H1 (cell line): ENCODE measurements at regions not wholly inside any gene's neighbourhood (a gene's known extent, or its start where the extent isn't known, plus 50 kb on each side); places are given as distances from the start of the nearest gene placed in this dataset.

Experiments used
- ASH2L ChIP-seq: fragments of 200-600, 300-600 bp; sonication (generic); IDR thresholded peaks from one replicate; pipeline ENCODE4 v1.7.1; 2017; ENCODE audit warnings: low read length
- BACH1 ChIP-seq: IDR thresholded peaks from 2 replicates; pipeline ENCODE4 v1.6.1; 2012; ENCODE audit warnings: low read length, improper control_type of control experiment
- CEBPB ChIP-seq: IDR thresholded peaks from 2 replicates; pipeline ENCODE4 v1.6.1; 2012; ENCODE audit warnings: low read depth, low read length
- CTBP2 ChIP-seq: IDR thresholded peaks from 2 replicates; pipeline ENCODE4 v1.7.0; 2011; ENCODE audit warnings: borderline replicate concordance, mild to moderate bottlenecking, moderate library complexity, mixed read lengths, low read length; ENCODE audit not compliant: insufficient read depth, insufficient read length
- EP300 ChIP-seq, 2 experiments: IDR thresholded peaks; 1 replicate in 1 of 2; 2 replicates in 1 of 2; pipeline ENCODE4 v1.6.1; 2011 to 2012; ENCODE audit warnings: low read depth in 2 of 2, low read length in 2 of 2, mild to moderate bottlenecking in 2 of 2, borderline replicate concordance in 1 of 2, inconsistent platforms in 1 of 2, moderate library complexity in 1 of 2
- EZH2 ChIP-seq: fragments of 200-600 bp; sonication (generic); IDR thresholded peaks from 2 replicates; pipeline ENCODE4 v1.7.1; 2012; ENCODE audit warnings: low read depth, mild to moderate bottlenecking, moderate library complexity, low read length, inconsistent platforms; ENCODE audit not compliant: severe bottlenecking
- GTF2F1 ChIP-seq: IDR thresholded peaks from 2 replicates; pipeline ENCODE4 v1.6.1; 2012; ENCODE audit warnings: low read depth, low read length, improper control_type of control experiment, borderline replicate concordance
- HDAC2 ChIP-seq, 2 experiments: fragments of 300-600 bp in 1 of 2; sonication (generic) in 1 of 2; IDR thresholded peaks; 2 replicates each; pipeline ENCODE4 v1.6.1; 2011 to 2012; ENCODE audit warnings: low read depth in 2 of 2, low read length in 2 of 2, mild to moderate bottlenecking in 2 of 2, moderate library complexity in 2 of 2, borderline replicate concordance in 1 of 2, inconsistent platforms in 1 of 2
- JUN ChIP-seq: IDR thresholded peaks from 2 replicates; pipeline ENCODE4 v1.6.1; 2011; ENCODE audit warnings: low read depth, mild to moderate bottlenecking, improper control_type of control experiment, low read length
- KDM4A ChIP-seq: IDR thresholded peaks from one replicate; pipeline ENCODE4 v1.7.1; 2012; ENCODE audit warnings: low read depth, mild to moderate bottlenecking, moderate library complexity, low read length, inconsistent platforms; ENCODE audit not compliant: severe bottlenecking
- KDM5A ChIP-seq: fragments of 200-600 bp; IDR thresholded peaks from 2 replicates; pipeline ENCODE4 v1.7.1; 2012; ENCODE audit warnings: mild to moderate bottlenecking, low read length, inconsistent platforms, mixed read lengths
- NRF1 ChIP-seq: IDR thresholded peaks from 2 replicates; pipeline ENCODE4 v1.6.1; 2011; ENCODE audit warnings: mild to moderate bottlenecking, low read depth, low read length, improper control_type of control experiment
- PHF8 ChIP-seq: fragments of 200-600 bp; sonication (generic); conservative IDR thresholded peaks from 2 replicates; pipeline ENCODE4 v1.7.1; 2012; ENCODE audit warnings: low read depth, mild to moderate bottlenecking, inconsistent platforms, low read length, moderate library complexity
- POLR2A ChIP-seq, 2 experiments: IDR thresholded peaks; 1 replicate in 1 of 2; 2 replicates in 1 of 2; pipeline ENCODE4 v1.6.1; 2011; ENCODE audit warnings: low read depth in 2 of 2, low read length in 2 of 2, mild to moderate bottlenecking in 2 of 2; ENCODE audit errors: control extremely low read depth in 1 of 2
- RXRA ChIP-seq: IDR thresholded peaks from 2 replicates; pipeline ENCODE4 v1.6.1; 2011; ENCODE audit warnings: low read depth, mild to moderate bottlenecking, low read length, moderate library complexity; ENCODE audit not compliant: insufficient read depth
- SIN3A ChIP-seq, 2 experiments: IDR thresholded peaks in 1 of 2; conservative IDR thresholded peaks in 1 of 2; 2 replicates each; pipeline ENCODE4 v1.6.1; 2011 to 2012; ENCODE audit warnings: low read length in 2 of 2, improper control_type of control experiment in 1 of 2, low read depth in 1 of 2, mild to moderate bottlenecking in 1 of 2
- SIRT6 ChIP-seq: IDR thresholded peaks from one replicate; pipeline ENCODE4 v1.7.1; 2012; ENCODE audit warnings: low read length, inconsistent platforms
- SP2 ChIP-seq: IDR thresholded peaks from 2 replicates; pipeline ENCODE4 v1.6.1; 2012; ENCODE audit warnings: mild to moderate bottlenecking, low read length, inconsistent platforms
- SP4 ChIP-seq: IDR thresholded peaks from 2 replicates; pipeline ENCODE4 v1.6.1; 2012; ENCODE audit warnings: low read length, inconsistent platforms
- SRF ChIP-seq: IDR thresholded peaks from 2 replicates; pipeline ENCODE4 v1.6.1; 2011; ENCODE audit warnings: mild to moderate bottlenecking, low read depth, low read length, moderate library complexity
- TAF7 ChIP-seq: optimal IDR thresholded peaks from 2 replicates; pipeline ENCODE3; 2011; ENCODE audit warnings: low read depth, mild to moderate bottlenecking, inconsistent platforms, low read length, moderate library complexity, borderline replicate concordance
- TBP ChIP-seq: IDR thresholded peaks from 2 replicates; pipeline ENCODE4 v1.6.1; 2011; ENCODE audit warnings: low read depth, low read length, improper control_type of control experiment
- ZNF274 ChIP-seq: IDR thresholded peaks from 2 replicates; pipeline ENCODE4 v1.7.0; 2012; ENCODE audit warnings: low read length, borderline replicate concordance; ENCODE audit errors: extremely low read depth
- TF ChIP-seq, protein P1 (sequence below): IDR thresholded peaks from 2 replicates; pipeline ENCODE4 v1.6.1; 2011; ENCODE audit warnings: low read depth, mild to moderate bottlenecking, low read length; ENCODE audit not compliant: insufficient read depth

DNA sequence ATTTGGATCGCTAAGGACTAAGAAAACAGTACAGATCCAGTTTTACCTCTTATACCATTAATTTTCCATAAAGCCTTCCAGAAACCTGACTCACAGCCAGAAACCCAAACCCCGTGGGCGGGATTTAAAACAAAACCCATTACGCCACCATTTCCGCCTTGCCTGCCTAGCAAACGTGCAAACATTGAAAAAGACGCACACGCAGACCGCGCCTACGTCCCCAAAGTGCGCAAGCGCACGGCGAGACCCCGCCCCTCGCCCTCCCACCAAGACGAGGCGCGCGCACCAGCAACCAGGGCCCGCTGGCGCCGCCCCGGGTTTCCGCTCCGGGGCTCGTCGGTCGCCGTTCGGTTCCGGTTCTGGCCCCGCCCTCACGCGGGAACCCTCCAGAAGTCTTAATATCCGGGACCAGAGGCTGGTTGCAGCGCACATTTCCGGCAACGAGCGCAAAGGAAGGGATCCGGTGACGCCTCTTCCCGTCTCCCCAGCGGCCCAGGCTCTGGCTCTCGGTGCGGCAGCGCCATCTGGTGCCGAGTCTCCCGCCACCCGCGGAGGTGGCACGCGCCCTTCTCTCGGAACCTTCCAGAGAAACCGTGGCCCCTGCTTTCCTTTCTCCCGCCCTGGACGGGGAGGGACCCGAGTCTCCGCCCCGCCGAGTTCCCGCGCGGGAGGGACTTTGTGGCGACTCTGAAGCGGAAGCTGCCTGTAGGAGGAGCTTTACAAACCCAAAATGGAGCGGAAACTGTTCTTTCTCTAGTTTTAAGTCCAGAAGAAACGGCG, 256.9 kb upstream of the STARD13 start (continued):
- TF ChIP-seq EP300 (IDR thresholded peaks at IDR 0.05; ENCODE audit: borderline replicate concordance in 1 of 2, low read depth in 2 of 2, low read length in 2 of 2) (no peak), KDM5A (peak; percentile 61; the same call in 1 of the 2 replicates), SP4 (peak; percentile 71; the same call in 1 of the 2 replicates), TBP (peak; percentile 36; the same call in 1 of the 2 replicates), GTF2F1 (peak; percentile 25; the same call in 1 of the 2 replicates), BACH1 (peak; percentile 70; the same call in 1 of the 2 replicates), TAF7 (peak; percentile 60), POLR2A (IDR thresholded peaks at IDR 0.05; ENCODE audit: control extremely low read depth in 1 of 2, low read depth in 2 of 2, low read length in 2 of 2) (peak; percentile 55 to 85), RXRA (no peak), JUN (no peak), ASH2L (no peak), SIN3A (conservative IDR thresholded peaks at IDR 0.05 in 1 of 2, IDR thresholded peaks at IDR 0.05 in 1 of 2; ENCODE audit: low read depth in 1 of 2, low read length in 2 of 2) (0 out of 4 replicates have a peak, but pooled peaks of 1 of the 2 experiments have one; percentile 15), SP2 (no peak), ZNF274 (no peak), NRF1 (peak; percentile 71), SRF (no peak), CTBP2 (no peak), KDM4A (peak; percentile 55), EZH2 (no peak), SIRT6 (no peak), CEBPB (peak; percentile 29), PHF8 (peak; percentile 62), HDAC2 (IDR thresholded peaks at IDR 0.05; ENCODE audit: borderline replicate concordance in 1 of 2, low read depth in 2 of 2, low read length in 2 of 2) (peak in 1 of 2 experiments; percentile 42; a peak in 1 of 4 replicates)
- TF ChIP-seq, protein P1, sequence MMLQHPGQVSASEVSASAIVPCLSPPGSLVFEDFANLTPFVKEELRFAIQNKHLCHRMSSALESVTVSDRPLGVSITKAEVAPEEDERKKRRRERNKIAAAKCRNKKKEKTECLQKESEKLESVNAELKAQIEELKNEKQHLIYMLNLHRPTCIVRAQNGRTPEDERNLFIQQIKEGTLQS: no peak
